ENCODE measurements at regions not wholly inside any gene's neighbourhood (a gene's known extent, or its start where the extent isn't known, plus 50 kb on each side); places are given as distances from the start of the nearest gene placed in this dataset.

GRCh38 chr6:122116119-122116834 is 283.2 kb upstream of the HSF2 start:
- Histone ChIP-seq H3K9me3 (no peaks in the 10 kb centered on the region), H3K4me3 (no peak overlapping the region)

GRCh38 chr6:122116835-122117627 is 282.4 kb upstream of the HSF2 start:
- no peaks in the 10 kb centered on the region for H3K27me3 ChIP-seq
- H3K9me3 ChIP-seq = no peaks in the 10 kb centered on the region
- no peak overlapping the region for H3K4me3 ChIP-seq
- DNase-seq = no peak
- H3K36me3 ChIP-seq = no peaks in the 10 kb centered on the region

More at GRCh38 chr6:122116119-122116834, 283.2 kb upstream of the HSF2 start:
- no peaks in the 10 kb centered on the region for H3K36me3 ChIP-seq
- H3K27me3 ChIP-seq = no peaks in the 10 kb centered on the region
- no peak for DNase-seq

- Histone ChIP-seq H3K36me3 (no peaks in the 10 kb centered on the region), H3K9me3 (no peaks in the 10 kb centered on the region), H3K27me3 (no peaks in the 10 kb centered on the region), H3K4me3 (no peak overlapping the region)
- DNase-seq = no peak
Observed at GRCh38 chr6:122118945-122119506, 280.4 kb upstream of the HSF2 start.

GRCh38 chr6:122122202-122122601 is 277.2 kb upstream of the HSF2 start:
- no peaks in the 10 kb centered on the region for H3K36me3 ChIP-seq
- no peak overlapping the region for H3K4me3 ChIP-seq
- no peaks in the 10 kb centered on the region for H3K9me3 ChIP-seq
- no peak for DNase-seq
- H3K27me3 ChIP-seq = no peaks in the 10 kb centered on the region

- no peak overlapping the region for H3K4me3 ChIP-seq
- no peak for DNase-seq
Observed at GRCh38 chr6:122122686-122123085, 276.8 kb upstream of the HSF2 start.

GRCh38 chr6:122124908-122125307 is 274.5 kb upstream of the HSF2 start:
- DNase-seq = no peak
- Histone ChIP-seq H3K9me3 (no peaks in the 10 kb centered on the region), H3K4me3 (no peak overlapping the region), H3K36me3 (no peaks in the 10 kb centered on the region), H3K27me3 (no peaks in the 10 kb centered on the region)

More at GRCh38 chr6:122122686-122123085, 276.8 kb upstream of the HSF2 start:
- H3K27me3 ChIP-seq = no peaks in the 10 kb centered on the region
- no peaks in the 10 kb centered on the region for H3K9me3 ChIP-seq
- H3K36me3 ChIP-seq = no peaks in the 10 kb centered on the region

- no peak for DNase-seq
- no peaks in the 10 kb centered on the region for H3K36me3 ChIP-seq
- no peaks in the 10 kb centered on the region for H3K9me3 ChIP-seq
- H3K4me3 ChIP-seq = no peak overlapping the region
- no peaks in the 10 kb centered on the region for H3K27me3 ChIP-seq
Observed at GRCh38 chr6:122126894-122127293, 272.6 kb upstream of the HSF2 start.

GRCh38 chr6:122128445-122128844 is 271.0 kb upstream of the HSF2 start:
- DNase-seq = no peak
- Histone ChIP-seq H3K9me3 (no peaks in the 10 kb centered on the region), H3K4me3 (no peak overlapping the region), H3K27me3 (no peaks in the 10 kb centered on the region), H3K36me3 (no peaks in the 10 kb centered on the region)

GRCh38 chr6:122129313-122130025 is 270.0 kb upstream of the HSF2 start:
- no peaks in the 10 kb centered on the region for H3K9me3 ChIP-seq

GRCh38 chr6:122130026-122130348 is 269.5 kb upstream of the HSF2 start:
- no peak for DNase-seq
- H3K4me3 ChIP-seq = no peak overlapping the region
- no peaks in the 10 kb centered on the region for H3K9me3 ChIP-seq
- no peaks in the 10 kb centered on the region for H3K36me3 ChIP-seq
- no peaks in the 10 kb centered on the region for H3K27me3 ChIP-seq

More at GRCh38 chr6:122129313-122130025, 270.0 kb upstream of the HSF2 start:
- DNase-seq = no peak
- H3K4me3 ChIP-seq = no peak overlapping the region
- no peaks in the 10 kb centered on the region for H3K27me3 ChIP-seq
- H3K36me3 ChIP-seq = no peaks in the 10 kb centered on the region

GRCh38 chr6:122130518-122130917 is 268.9 kb upstream of the HSF2 start:
- no peaks in the 10 kb centered on the region for H3K9me3 ChIP-seq
- H3K27me3 ChIP-seq = no peaks in the 10 kb centered on the region
- DNase-seq = no peak
- no peak overlapping the region for H3K4me3 ChIP-seq
- H3K36me3 ChIP-seq = no peaks in the 10 kb centered on the region

GRCh38 chr6:122136386-122136785 is 263.1 kb upstream of the HSF2 start:
- no peaks in the 10 kb centered on the region for H3K9me3 ChIP-seq
- no peaks in the 10 kb centered on the region for H3K36me3 ChIP-seq
- H3K4me3 ChIP-seq = no peak overlapping the region
- no peaks in the 10 kb centered on the region for H3K27me3 ChIP-seq
- DNase-seq = no peak

GRCh38 chr6:122140031-122140430 is 259.4 kb upstream of the HSF2 start:
- no peak overlapping the region for H3K4me3 ChIP-seq

GRCh38 chr6:122141246-122141645 is 258.2 kb upstream of the HSF2 start:
- no peak for DNase-seq
- Histone ChIP-seq H3K4me3 (no peak overlapping the region), H3K27me3 (no peaks in the 10 kb centered on the region), H3K9me3 (no peaks in the 10 kb centered on the region), H3K36me3 (no peaks in the 10 kb centered on the region)

More at GRCh38 chr6:122140031-122140430, 259.4 kb upstream of the HSF2 start:
- no peak for DNase-seq
- no peaks in the 10 kb centered on the region for H3K9me3 ChIP-seq
- no peaks in the 10 kb centered on the region for H3K27me3 ChIP-seq
- no peaks in the 10 kb centered on the region for H3K36me3 ChIP-seq

- no peak overlapping the region for H3K4me3 ChIP-seq
- no peaks in the 10 kb centered on the region for H3K27me3 ChIP-seq
- no peaks in the 10 kb centered on the region for H3K36me3 ChIP-seq
- no peak for DNase-seq
- no peaks in the 10 kb centered on the region for H3K9me3 ChIP-seq
Observed at GRCh38 chr6:122143813-122144601, 255.4 kb upstream of the HSF2 start.

GRCh38 chr6:122145246-122145645 is 254.2 kb upstream of the HSF2 start:
- no peak for DNase-seq
- Histone ChIP-seq H3K27me3 (no peaks in the 10 kb centered on the region), H3K4me3 (no peak overlapping the region)

More at GRCh38 chr6:122145246-122145645, 254.2 kb upstream of the HSF2 start:
- Histone ChIP-seq H3K9me3 (no peaks in the 10 kb centered on the region), H3K36me3 (no peaks in the 10 kb centered on the region)

Data from MG63 (cell line).